ENCODE measurements at regions not wholly inside any gene's neighbourhood (a gene's known extent, or its start where the extent isn't known, plus 50 kb on each side); places are given as distances from the start of the nearest gene placed in this dataset.

GRCh38 chr2:240233885-240234502 is 93.5 kb upstream of the OTOS start:
- peaks cover 8 to 9% of the 10 kb centered on the region in 2 experiments; a peak in 3 of 4 replicates for H3K9me3 ChIP-seq (ENCODE audit: insufficient read depth in 2 of 2, low read depth in 1 of 2, low read length in 1 of 2)
- CTCF ChIA-PET (ENCODE audit: partially characterized antibody): no interaction called here
- 69% methylated on average over 11 of the region's 15 CpGs; no CpG with 5 or more reads in 1 of the 2 experiments for WGBS, 2 experiments (ENCODE audit: extremely low coverage in 1 of 2, insufficient coverage in 1 of 2, insufficient read length in 1 of 2, insufficient replicate concordance in 2 of 2, low coverage in 1 of 2, low lambda C conversion rate in 2 of 2, missing lambda C conversion rate in 1 of 2)
- no peak overlapping the region for H2BK20ac ChIP-seq (ENCODE audit: low read length)
- H4K20me1 ChIP-seq (replicated peaks in 1 of 2; ENCODE audit: control insufficient read depth in 1 of 2, insufficient read depth in 2 of 2, low read length in 2 of 2): peaks cover 0 to 1% of the 10 kb centered on the region in 2 experiments
- no peak overlapping the region for H3K23ac ChIP-seq (ENCODE audit: insufficient read length)
- FAIRE-seq (no peak), DNase-seq (ENCODE audit: low read depth in 1 of 2, low spot score in 2 of 2) (no peak)
- peak overlapping the region in 2 of 4 experiments; percentile 11 to 78; a peak in 3 of 8 replicates for H3K4me3 ChIP-seq (ENCODE audit: extremely low read depth in 1 of 4, insufficient read depth in 2 of 4, low read depth in 3 of 4, low read length in 4 of 4)
- H3K79me1 ChIP-seq (ENCODE audit: low read depth, low read length): no peaks in the 10 kb centered on the region
- no peaks in the 10 kb centered on the region for H3K36me3 ChIP-seq (ENCODE audit: control insufficient read depth in 2 of 4, insufficient read depth in 4 of 4, low read length in 3 of 4)
- no peaks in the 10 kb centered on the region for H3K79me2 ChIP-seq (ENCODE audit: control insufficient read depth in 1 of 2, insufficient read depth in 2 of 2, low read length in 2 of 2)
- H2BK120ac ChIP-seq (replicated peaks; ENCODE audit: low read depth, low read length): no peak overlapping the region
- H2BK5ac ChIP-seq (ENCODE audit: low read depth, low read length): no peak overlapping the region
- no peaks in the 10 kb centered on the region for H3K23me2 ChIP-seq (ENCODE audit: low read depth, low read length)
- no peak overlapping the region for H3K9ac ChIP-seq (replicated peaks in 1 of 4; ENCODE audit: extremely low read depth in 1 of 4, low read depth in 3 of 4, low read length in 3 of 4)
- H3K27ac ChIP-seq (ENCODE audit: low read depth, low read length): no peak overlapping the region
- no peak overlapping the region for H3K56ac ChIP-seq (replicated peaks; ENCODE audit: insufficient read length, low read depth, low read length)
- no peak overlapping the region for H4K91ac ChIP-seq (replicated peaks; ENCODE audit: insufficient read length, low read length)
- no peak overlapping the region for H4K5ac ChIP-seq (ENCODE audit: insufficient read length, low read depth, low read length)
- no peak overlapping the region for H2AFZ ChIP-seq (ENCODE audit: low read length)
- H3K4me2 ChIP-seq (ENCODE audit: insufficient read depth in 1 of 2, low read depth in 2 of 2, low read length in 2 of 2): peak overlapping the region; percentile 16 to 61
- H3K14ac ChIP-seq (ENCODE audit: insufficient read length): no peak overlapping the region
- no peak overlapping the region for H2BK15ac ChIP-seq (ENCODE audit: low read length)
- H4K8ac ChIP-seq (ENCODE audit: extremely low read depth, insufficient read depth, low read length): no peak overlapping the region
- H3K27me3 ChIP-seq (replicated peaks in 1 of 4; ENCODE audit: control insufficient read depth in 3 of 4, extremely low read depth in 1 of 4, insufficient read depth in 3 of 4, low read length in 3 of 4): peaks cover 0 to 2% (median 0%) of the 10 kb centered on the region in 4 experiments; a peak in 1 of 7 replicates
- no peak overlapping the region for H2BK12ac ChIP-seq (ENCODE audit: low read depth, low read length)
- TF ChIP-seq TBP (IDR thresholded peaks at IDR 0.05; ENCODE audit: low read depth, low read length): no peak
- POLR2A ChIA-PET (ENCODE audit: partially characterized antibody): no interaction called here
- H3K4ac ChIP-seq (replicated peaks; ENCODE audit: insufficient read length, low read depth, low read length): no peak overlapping the region
- H3K18ac ChIP-seq (ENCODE audit: extremely low read depth, low read length): no peak overlapping the region
- no peak overlapping the region for H2AK5ac ChIP-seq (ENCODE audit: low read depth, low read length)
- peaks cover 0 to 6% (median 2%) of the 10 kb centered on the region in 4 experiments; a peak in 5 of 7 replicates for H3K4me1 ChIP-seq (replicated peaks in 1 of 4; ENCODE audit: control insufficient read depth in 3 of 4, insufficient read depth in 4 of 4, low read length in 3 of 4)

All from H1 (cell line).